ENCODE measurements at regions not wholly inside any gene's neighbourhood (a gene's known extent, or its start where the extent isn't known, plus 50 kb on each side); places are given as distances from the start of the nearest gene placed in this dataset.

DNA sequence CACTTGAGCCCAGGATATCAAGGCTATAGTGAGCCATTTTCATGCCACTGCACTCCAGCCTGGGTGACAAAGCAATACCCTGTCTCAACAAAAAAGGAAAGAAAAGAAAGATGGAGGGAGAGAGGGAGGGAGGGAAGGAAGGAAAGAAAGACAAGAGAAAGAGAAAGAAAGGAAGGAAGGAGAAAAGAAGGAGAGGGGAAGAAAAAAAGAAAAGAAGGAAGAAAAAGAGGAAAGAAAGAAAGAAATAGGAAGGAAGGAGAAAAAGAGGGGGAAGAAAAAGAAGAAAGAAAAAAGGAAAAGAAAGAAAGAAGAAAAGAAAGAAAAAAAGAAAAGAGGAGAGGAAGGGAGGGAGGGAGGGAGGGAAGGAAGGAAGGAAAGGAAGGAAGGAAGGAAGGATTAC lies 321.5 kb upstream of the CNTNAP2 start:
- TF ChIP-seq CTCF (conservative IDR thresholded peaks at IDR 0.05; ENCODE audit: low read length) (no peak), EZH2phosphoT487 (IDR thresholded peaks at IDR 0.05; ENCODE audit: borderline replicate concordance, low read depth, low read length) (no peak)

Data from OCI-LY7 (cell line).